Mesenchymal stem cell (in vitro differentiated cells and primary cell): ENCODE measurements at regions not wholly inside any gene's neighbourhood (a gene's known extent, or its start where the extent isn't known, plus 50 kb on each side); places are given as distances from the start of the nearest gene placed in this dataset.
"Not testable (repeated sequence)": the region's sequence is repeated elsewhere in the genome, so short reads cannot be mapped to it uniquely, and the experiment has no call there.

Experiments
- DNase-seq: peaks from one replicate; pipeline ENCODE4 v3.0.0-alpha.2; 2013
- H2AFZ ChIP-seq: one replicate; pipeline ENCODE4 v1.6.1; 2013; ENCODE audit warnings: low read depth, mild to moderate bottlenecking, control low read depth, inconsistent platforms, low read length, moderate library complexity
- H2AK5ac ChIP-seq: 2 replicates; pipeline ENCODE4 v1.6.1; 2013; ENCODE audit warnings: low read length, moderate library complexity, mild to moderate bottlenecking, inconsistent platforms; ENCODE audit not compliant: severe bottlenecking
- H2BK120ac ChIP-seq: one replicate; pipeline ENCODE4 v1.6.1; 2013; ENCODE audit warnings: low read depth, mild to moderate bottlenecking, inconsistent platforms, low read length, moderate library complexity
- H2BK12ac ChIP-seq, 2 experiments: one replicate each; pipeline ENCODE4 v1.6.1; 2013; ENCODE audit warnings: inconsistent platforms in 2 of 2, low read length in 2 of 2, mild to moderate bottlenecking in 2 of 2, moderate library complexity in 2 of 2, control low read depth in 1 of 2
- H2BK15ac ChIP-seq: one replicate; pipeline ENCODE4 v1.6.1; 2013; ENCODE audit warnings: mild to moderate bottlenecking, low read depth, inconsistent platforms; ENCODE audit not compliant: poor library complexity, severe bottlenecking
- H2BK5ac ChIP-seq: 2 replicates; pipeline ENCODE4 v1.6.1; 2013; ENCODE audit warnings: low read depth, mild to moderate bottlenecking, low read length, control low read depth, inconsistent platforms; ENCODE audit not compliant: poor library complexity, severe bottlenecking
- H3K14ac ChIP-seq, 2 experiments: one replicate each; pipeline ENCODE4 v1.6.1; 2013; ENCODE audit warnings: inconsistent platforms in 2 of 2, low read length in 2 of 2, control low read depth in 1 of 2, mild to moderate bottlenecking in 1 of 2, moderate library complexity in 1 of 2
- H3K18ac ChIP-seq, 2 experiments: one replicate each; pipeline ENCODE4 v1.6.1; 2013; ENCODE audit warnings: inconsistent platforms in 2 of 2, low read length in 2 of 2, control low read depth in 1 of 2, low read depth in 1 of 2, mild to moderate bottlenecking in 1 of 2
- H3K23ac ChIP-seq, 2 experiments: one replicate each; pipeline ENCODE4 v1.6.1; 2013; ENCODE audit warnings: inconsistent platforms in 2 of 2, low read length in 2 of 2, mild to moderate bottlenecking in 2 of 2, moderate library complexity in 2 of 2, control low read depth in 1 of 2
- H3K27ac ChIP-seq: 2 replicates; pipeline ENCODE4 v1.5.1; 2013; ENCODE audit warnings: mild to moderate bottlenecking, moderate library complexity, low read length, control low read depth, inconsistent platforms; ENCODE audit not compliant: poor library complexity, severe bottlenecking
- H3K27me3 ChIP-seq, 2 experiments: 2 replicates each; pipeline versions ENCODE4 v1.6.1 to v1.7.0; 2013; ENCODE audit warnings: low read length in 2 of 2, mild to moderate bottlenecking in 2 of 2, moderate library complexity in 2 of 2, control low read depth in 1 of 2, inconsistent platforms in 1 of 2; ENCODE audit not compliant: control insufficient read depth in 1 of 2, insufficient read depth in 1 of 2
- H3K36me3 ChIP-seq, 2 experiments: 2 replicates each; pipeline versions ENCODE4 v1.6.1 to v1.7.0; 2013; ENCODE audit warnings: low read length in 2 of 2, control low read depth in 1 of 2, inconsistent platforms in 1 of 2, low read depth in 1 of 2, mild to moderate bottlenecking in 1 of 2; ENCODE audit not compliant: insufficient read depth in 2 of 2, control insufficient read depth in 1 of 2
- H3K4ac ChIP-seq, 2 experiments: one replicate each; pipeline ENCODE4 v1.6.1; 2013; ENCODE audit warnings: inconsistent platforms in 2 of 2, low read length in 2 of 2, mild to moderate bottlenecking in 2 of 2, moderate library complexity in 2 of 2, control low read depth in 1 of 2, low read depth in 1 of 2
- H3K4me1 ChIP-seq: 2 replicates; pipeline ENCODE4 v1.6.1; 2013; ENCODE audit warnings: low read depth, low read length, control low read depth; ENCODE audit not compliant: control insufficient read depth, insufficient read depth
- H3K4me2 ChIP-seq: 2 replicates; pipeline ENCODE4 v1.6.1; 2013; ENCODE audit warnings: low read length, mild to moderate bottlenecking, inconsistent platforms; ENCODE audit not compliant: poor library complexity, severe bottlenecking
- H3K4me3 ChIP-seq, 2 experiments: 2 replicates each; pipeline versions ENCODE4 v1.5.1 to v1.7.0; 2013; ENCODE audit warnings: low read length in 2 of 2, mild to moderate bottlenecking in 2 of 2, control low read depth in 1 of 2, low read depth in 1 of 2; ENCODE audit not compliant: insufficient read depth in 1 of 2
- H3K79me1 ChIP-seq: replicated peaks from 2 replicates; pipeline ENCODE4 v1.6.1; 2013; ENCODE audit warnings: mild to moderate bottlenecking, control low read depth, low read length, inconsistent platforms; ENCODE audit not compliant: poor library complexity, severe bottlenecking
- H3K9ac ChIP-seq: 2 replicates; pipeline ENCODE4 v1.7.0; 2013; ENCODE audit warnings: mild to moderate bottlenecking, low read length, moderate library complexity
- H3K9me3 ChIP-seq: 2 replicates; pipeline ENCODE4 v1.7.0; 2013; ENCODE audit warnings: mild to moderate bottlenecking, low read length; ENCODE audit not compliant: control insufficient read depth
- H4K8ac ChIP-seq: one replicate; pipeline ENCODE4 v1.6.1; 2013; ENCODE audit warnings: inconsistent platforms, mild to moderate bottlenecking, low read length, moderate library complexity
- H4K91ac ChIP-seq: one replicate; pipeline ENCODE4 v1.6.1; 2013; ENCODE audit warnings: mild to moderate bottlenecking, low read length, inconsistent platforms
- WGBS: methylation state at CpG from one replicate; pipeline ENCODE4 v1.1.7; 2013; ENCODE audit warnings: mixed read lengths; 5-methylcytosine and 5-hydroxymethylcytosine counted together

- H3K4ac ChIP-seq, H2AK5ac ChIP-seq, H2BK12ac ChIP-seq, H3K14ac ChIP-seq, H3K23ac ChIP-seq, H3K27ac ChIP-seq, H3K9me3 ChIP-seq, H3K79me1 ChIP-seq, DNase-seq, H3K9ac ChIP-seq, H4K91ac ChIP-seq, H2BK15ac ChIP-seq, H3K36me3 ChIP-seq, H4K8ac ChIP-seq, H3K18ac ChIP-seq, H2BK120ac ChIP-seq, H3K4me3 ChIP-seq, H2AFZ ChIP-seq, H3K4me1 ChIP-seq, H2BK5ac ChIP-seq, H3K4me2 ChIP-seq: not testable (repeated sequence)
- WGBS: 10% methylated on average over 14 of the region's 33 CpGs
- peaks cover 38 to 43% of the 10 kb centered on the region in 2 experiments for H3K27me3 ChIP-seq
Observed at GRCh38 chr22:49669969-49670455, 157.7 kb downstream of the BRD1 start.

- H3K4me3 ChIP-seq, H2BK15ac ChIP-seq, H4K8ac ChIP-seq, H3K4me2 ChIP-seq, H3K9me3 ChIP-seq, H3K4me1 ChIP-seq, H2BK5ac ChIP-seq, H3K9ac ChIP-seq, H3K18ac ChIP-seq, H3K23ac ChIP-seq, H3K14ac ChIP-seq, H2AK5ac ChIP-seq, DNase-seq, H2AFZ ChIP-seq, H3K36me3 ChIP-seq, H3K79me1 ChIP-seq, H2BK120ac ChIP-seq, H3K4ac ChIP-seq, H3K27ac ChIP-seq, H2BK12ac ChIP-seq, H4K91ac ChIP-seq: not testable (repeated sequence)
- WGBS: no CpG with 5 or more reads among the region's 1 CpG
- peaks cover 38 to 43% of the 10 kb centered on the region in 2 experiments for H3K27me3 ChIP-seq
Observed at GRCh38 chr22:49669427-49669968, 158.2 kb downstream of the BRD1 start.

- H2BK12ac ChIP-seq: no peak overlapping the region
Observed at GRCh38 chr22:49668402-49668801, 159.3 kb downstream of the BRD1 start.

GRCh38 chr22:49667236-49667635, 160.4 kb downstream of the BRD1 start:
- no peaks in the 10 kb centered on the region for H3K36me3 ChIP-seq
- 70% methylated on average over 11 of the region's 13 CpGs for WGBS
- H3K4ac ChIP-seq: no peak overlapping the region

More at GRCh38 chr22:49668402-49668801, 159.3 kb downstream of the BRD1 start:
- Histone ChIP-seq H3K18ac (no peak overlapping the region), H3K36me3 (no peaks in the 10 kb centered on the region), H3K4me2 (no peak overlapping the region), H3K79me1 (no peaks in the 10 kb centered on the region), H2AFZ (no peak overlapping the region), H4K91ac (no peak overlapping the region), H3K27me3 (peaks cover 38 to 40% of the 10 kb centered on the region in 2 experiments), H2AK5ac (no peak overlapping the region), H3K14ac (no peak overlapping the region), H3K9me3 (peaks cover 2% of the 10 kb centered on the region), H3K9ac (no peak overlapping the region), H3K23ac (no peak overlapping the region), H2BK120ac (no peak overlapping the region), H3K4me3 (no peak overlapping the region), H2BK15ac (no peak overlapping the region), H4K8ac (no peak overlapping the region), H3K4me1 (peaks cover 3% of the 10 kb centered on the region), H2BK5ac (no peak overlapping the region), H3K27ac (no peak overlapping the region), H3K4ac (no peak overlapping the region)
- 91% methylated on average over 19 of the region's 19 CpGs for WGBS
- DNase-seq: no peak

More at GRCh38 chr22:49667236-49667635, 160.4 kb downstream of the BRD1 start:
- H2BK120ac ChIP-seq: no peak overlapping the region
- H3K4me3 ChIP-seq: no peak overlapping the region
- H3K23ac ChIP-seq: no peak overlapping the region
- H3K4me2 ChIP-seq: no peak overlapping the region
- H3K79me1 ChIP-seq: no peaks in the 10 kb centered on the region
- H2BK5ac ChIP-seq: no peak overlapping the region
- peaks cover 3% of the 10 kb centered on the region for H3K4me1 ChIP-seq
- H2BK15ac ChIP-seq: no peak overlapping the region
- H3K27me3 ChIP-seq: peaks cover 36 to 40% of the 10 kb centered on the region in 2 experiments
- no peak overlapping the region for H3K9ac ChIP-seq
- no peak overlapping the region for H3K14ac ChIP-seq
- no peak overlapping the region for H4K91ac ChIP-seq
- no peak overlapping the region for H3K18ac ChIP-seq
- H2BK12ac ChIP-seq: no peak overlapping the region
- H2AFZ ChIP-seq: no peak overlapping the region
- H4K8ac ChIP-seq: no peak overlapping the region
- H3K9me3 ChIP-seq: peaks cover 2% of the 10 kb centered on the region
- no peak for DNase-seq
- H3K27ac ChIP-seq: no peak overlapping the region
- no peak overlapping the region for H2AK5ac ChIP-seq
